Muscle of leg (tissue), 3 donors: ENCODE measurements at regions not wholly inside any gene's neighbourhood (a gene's known extent, or its start where the extent isn't known, plus 50 kb on each side); places are given as distances from the start of the nearest gene placed in this dataset.

ENCODE experiments used
- DNase-seq: peaks from one replicate; pipeline ENCODE4 v3.0.0; 2013
- H3K27ac ChIP-seq: one replicate; pipeline ENCODE4 v1.5.1; 2013; ENCODE audit warnings: mild to moderate bottlenecking, low read length, control low read depth
- H3K27me3 ChIP-seq: one replicate; pipeline ENCODE4 v1.6.1; 2013; ENCODE audit warnings: low read length; ENCODE audit not compliant: control insufficient read depth, insufficient read depth
- H3K36me3 ChIP-seq: one replicate; pipeline ENCODE4 v1.6.1; 2013; ENCODE audit warnings: low read length; ENCODE audit not compliant: control insufficient read depth, insufficient read depth
- H3K4me1 ChIP-seq: one replicate; pipeline ENCODE4 v1.6.1; 2013; ENCODE audit warnings: low read length; ENCODE audit not compliant: control insufficient read depth, insufficient read depth
- H3K4me3 ChIP-seq: one replicate; pipeline ENCODE4 v1.5.1; 2013; ENCODE audit warnings: low read length, control low read depth
- H3K9me3 ChIP-seq: replicated peaks from 2 replicates; pipeline ENCODE4 v1.6.1; 2013; ENCODE audit warnings: low read depth, low read length; ENCODE audit not compliant: control insufficient read depth
- WGBS: methylation state at CpG from one replicate; pipeline ENCODE4 v1.1.5; 2013; ENCODE audit warnings: missing lambda C conversion rate; ENCODE audit not compliant: insufficient coverage; 5-methylcytosine and 5-hydroxymethylcytosine counted together

DNA sequence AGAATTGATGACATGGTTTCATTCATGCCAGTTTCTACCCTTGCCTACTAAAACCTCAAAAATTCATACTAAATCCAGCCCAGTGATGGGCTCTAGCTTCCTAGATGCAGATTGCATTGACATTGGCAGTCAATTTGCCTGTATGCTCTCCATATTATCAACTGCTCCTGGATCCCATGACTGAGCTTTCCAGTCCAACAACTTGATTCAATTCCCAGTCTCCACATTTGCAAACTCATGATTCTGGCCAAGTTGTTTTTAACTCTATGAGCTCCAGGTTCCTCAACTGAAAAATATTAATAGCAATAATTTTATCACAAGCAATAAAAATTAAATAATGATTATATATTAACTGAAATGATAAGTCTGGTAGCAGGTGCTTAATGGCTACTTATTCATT is 51.0 kb upstream of the DSC1 start:
- Histone ChIP-seq H3K27ac (no peak overlapping the region), H3K4me3 (no peak overlapping the region), H3K27me3 (no peaks in the 10 kb centered on the region), H3K36me3 (no peaks in the 10 kb centered on the region), H3K9me3 (no peaks in the 10 kb centered on the region), H3K4me1 (no peaks in the 10 kb centered on the region)
- DNase-seq: peak; percentile 11

- peak; percentile 25 for DNase-seq
- Histone ChIP-seq H3K27ac (no peak overlapping the region), H3K4me3 (no peak overlapping the region), H3K4me1 (no peaks in the 10 kb centered on the region), H3K36me3 (no peaks in the 10 kb centered on the region), H3K27me3 (no peaks in the 10 kb centered on the region), H3K9me3 (no peaks in the 10 kb centered on the region)
- WGBS: 73% methylated on average over 11 of the region's 12 CpGs
Observed at GRCh38 chr18:31217038-31217849, 54.6 kb upstream of the DSC1 start.

GRCh38 chr18:31218671-31219383 is 56.2 kb upstream of the DSC1 start:
- Histone ChIP-seq H3K9me3 (no peaks in the 10 kb centered on the region), H3K4me3 (no peak overlapping the region), H3K27ac (no peak overlapping the region), H3K27me3 (no peaks in the 10 kb centered on the region), H3K4me1 (no peaks in the 10 kb centered on the region), H3K36me3 (no peaks in the 10 kb centered on the region)
- no peak for DNase-seq
- no CpG with 5 or more reads among the region's 4 CpGs for WGBS

GRCh38 chr18:31219395-31219794 is 56.7 kb upstream of the DSC1 start:
- no peaks in the 10 kb centered on the region for H3K36me3 ChIP-seq
- H3K4me3 ChIP-seq: no peak overlapping the region
- H3K27ac ChIP-seq: no peak overlapping the region
- no peaks in the 10 kb centered on the region for H3K9me3 ChIP-seq
- H3K27me3 ChIP-seq: no peaks in the 10 kb centered on the region
- no peaks in the 10 kb centered on the region for H3K4me1 ChIP-seq
- no CpG with 5 or more reads among the region's 2 CpGs for WGBS
- DNase-seq: no peak

- H3K27ac ChIP-seq: no peak overlapping the region
- H3K27me3 ChIP-seq: no peaks in the 10 kb centered on the region
- no peak overlapping the region for H3K4me3 ChIP-seq
- no peaks in the 10 kb centered on the region for H3K4me1 ChIP-seq
- DNase-seq: no peak
- H3K36me3 ChIP-seq: no peaks in the 10 kb centered on the region
- 84% methylated on average over 3 of the region's 6 CpGs for WGBS
- no peaks in the 10 kb centered on the region for H3K9me3 ChIP-seq
Observed at GRCh38 chr18:31223371-31223770, 60.7 kb upstream of the DSC1 start.

DNA sequence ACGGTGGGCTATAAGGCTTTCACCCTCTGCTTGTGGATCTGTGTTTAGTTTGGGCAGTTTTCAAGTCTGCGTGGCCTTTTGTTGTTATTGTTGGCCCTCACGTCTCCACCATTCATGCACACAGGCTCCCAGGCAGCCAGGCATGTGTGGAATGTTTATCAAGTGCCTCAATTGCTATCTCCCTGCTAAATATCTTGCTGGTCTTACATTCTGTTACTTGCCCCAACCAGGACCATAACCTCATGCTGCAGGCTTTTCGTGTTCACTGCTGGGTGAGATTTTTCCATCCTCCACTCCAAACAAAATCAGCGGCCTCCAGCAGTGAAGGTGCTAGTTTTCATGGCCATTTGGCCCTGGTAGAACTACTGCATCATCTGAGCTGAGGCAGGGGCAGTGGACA is 63.0 kb upstream of the DSC1 start:
- Histone ChIP-seq H3K4me3 (no peak overlapping the region), H3K36me3 (no peaks in the 10 kb centered on the region), H3K9me3 (no peaks in the 10 kb centered on the region), H3K27me3 (no peaks in the 10 kb centered on the region), H3K27ac (no peak overlapping the region), H3K4me1 (no peaks in the 10 kb centered on the region)
- no peak for DNase-seq
- WGBS: 50% methylated on average over 1 of the region's 5 CpGs

DNA sequence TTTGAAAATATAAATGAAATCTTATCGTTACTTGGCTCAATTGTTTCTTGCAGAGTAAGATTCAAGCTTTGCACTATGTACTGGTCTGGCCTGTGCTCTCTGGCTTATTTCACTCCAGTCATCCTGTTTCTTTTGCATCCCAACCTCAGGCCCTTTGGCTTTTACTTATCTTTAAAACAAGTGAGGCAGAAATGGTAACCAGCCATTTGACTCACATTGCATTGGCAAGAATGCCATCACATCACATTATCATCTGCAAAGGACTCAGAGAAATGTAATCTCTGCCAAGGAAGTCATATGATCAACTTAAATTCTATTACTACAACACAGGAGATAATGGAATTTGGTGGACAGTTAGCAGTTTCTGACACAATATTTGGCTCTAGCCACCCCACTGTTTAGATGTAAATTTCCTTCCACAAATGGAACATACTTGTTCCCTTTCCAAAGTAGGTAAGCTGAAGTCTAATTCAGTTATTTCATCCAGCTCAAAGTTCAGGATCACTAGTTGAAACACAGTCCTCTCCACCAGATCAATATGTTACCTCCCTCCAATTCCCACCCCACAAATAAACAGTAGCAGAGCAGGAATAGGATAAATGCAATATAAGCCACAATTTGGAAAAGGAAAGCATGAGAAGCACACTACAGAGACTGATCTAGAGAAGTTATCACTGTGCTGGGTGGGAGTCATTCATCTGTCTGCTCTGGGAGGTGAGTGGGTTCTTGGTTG is 65.0 kb upstream of the DSC1 start:
- H3K36me3 ChIP-seq: no peaks in the 10 kb centered on the region
- WGBS: 100% methylated on average over 1 of the region's 1 CpG
- no peaks in the 10 kb centered on the region for H3K27me3 ChIP-seq
- no peak overlapping the region for H3K4me3 ChIP-seq
- DNase-seq: no peak
- no peak overlapping the region for H3K27ac ChIP-seq
- H3K4me1 ChIP-seq: no peaks in the 10 kb centered on the region
- H3K9me3 ChIP-seq: no peaks in the 10 kb centered on the region

- WGBS: no CpG with 5 or more reads among the region's 2 CpGs
- Histone ChIP-seq H3K27me3 (no peaks in the 10 kb centered on the region), H3K9me3 (no peaks in the 10 kb centered on the region), H3K27ac (no peak overlapping the region), H3K4me3 (no peak overlapping the region), H3K36me3 (no peaks in the 10 kb centered on the region), H3K4me1 (no peaks in the 10 kb centered on the region)
- no peak for DNase-seq
Observed at GRCh38 chr18:31229829-31230228, 67.2 kb upstream of the DSC1 start.

GRCh38 chr18:31230495-31230894 is 67.8 kb upstream of the DSC1 start:
- Histone ChIP-seq H3K27me3 (no peaks in the 10 kb centered on the region), H3K27ac (no peak overlapping the region), H3K9me3 (no peaks in the 10 kb centered on the region), H3K36me3 (no peaks in the 10 kb centered on the region), H3K4me3 (no peak overlapping the region), H3K4me1 (no peaks in the 10 kb centered on the region)
- WGBS: no CpG with 5 or more reads among the region's 3 CpGs
- DNase-seq: no peak

DNA sequence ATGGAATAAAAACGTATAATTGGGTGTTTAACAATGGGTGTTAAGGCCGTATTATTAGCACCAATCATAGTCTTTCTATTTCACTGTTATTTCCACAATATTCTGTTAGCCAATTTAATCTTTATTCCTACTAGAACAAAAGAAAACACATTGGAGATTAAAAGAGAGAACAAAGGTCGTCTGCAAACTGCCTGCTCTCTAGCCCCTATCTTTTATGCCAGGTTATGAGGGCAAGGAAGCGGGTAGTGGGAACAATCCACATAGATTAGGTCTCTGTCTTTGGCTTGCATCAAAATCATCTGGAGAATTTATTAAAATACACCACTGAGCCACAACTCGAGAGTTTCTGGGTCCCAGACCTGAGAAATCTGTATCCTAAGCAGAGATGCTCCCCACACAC is 69.4 kb upstream of the DSC1 start:
- no peak overlapping the region for H3K4me3 ChIP-seq
- H3K36me3 ChIP-seq: no peaks in the 10 kb centered on the region
- WGBS: no CpG with 5 or more reads among the region's 5 CpGs
- H3K4me1 ChIP-seq: no peaks in the 10 kb centered on the region
- no peak overlapping the region for H3K27ac ChIP-seq
- H3K9me3 ChIP-seq: no peaks in the 10 kb centered on the region
- no peak for DNase-seq
- no peaks in the 10 kb centered on the region for H3K27me3 ChIP-seq
